Left colon (tissue), 2 donors: ENCODE measurements at regions not wholly inside any gene's neighbourhood (a gene's known extent, or its start where the extent isn't known, plus 50 kb on each side); places are given as distances from the start of the nearest gene placed in this dataset.

Source experiments
- ATAC-seq: fragments of 200-7000 bp; cut with Tn5 transposase; one replicate; pipeline ENCODE4 v1.9.1; 2020; ENCODE audit warnings: mild to moderate bottlenecking, moderate library complexity
- DNase-seq, 2 donors: peaks; one replicate each; pipeline ENCODE4 v3.0.0-alpha.2; 2020
- intact Hi-C, 2 donors: fragments of 100-400 bp; cut with DNase I in 1 of 2; cut with micrococcal nuclease in 1 of 2; formaldehyde crosslinking; loops; one replicate each; pipeline versions ENCODE4 v1.11.2 to v1.14.0; 2022; cut with DNase I, micrococcal nuclease
- donor health status: DM: no; HTN: no; CAD: no.
- donor health status: DM: yes; HTN: yes; CAD: no.

- intact Hi-C loops: no loop called here
- DNase-seq: no peak
- ATAC-seq: no peak
Observed at GRCh38 chr1:65486613-65487012, 66.1 kb downstream of the LEPR start.

DNA sequence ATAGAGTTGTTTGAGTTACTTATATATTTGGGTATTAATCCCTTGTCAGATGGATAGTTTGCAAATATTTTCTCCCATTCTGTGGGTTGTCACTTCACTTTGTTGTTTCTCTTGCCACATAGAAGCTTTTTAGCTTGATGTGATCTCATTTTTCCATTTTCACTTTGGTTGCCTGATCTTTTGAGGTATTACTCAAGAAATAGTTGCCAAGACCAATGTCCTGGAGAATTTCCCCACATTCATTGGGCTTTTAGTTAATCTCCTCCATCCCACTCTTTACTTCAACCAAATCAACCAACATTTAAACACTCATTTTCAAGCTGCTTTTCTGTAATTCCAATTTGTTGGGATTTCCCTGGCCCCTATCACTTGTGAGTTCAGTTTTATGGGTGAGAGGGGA lies 69.0 kb downstream of the LEPR start:
- intact Hi-C loops: no loop called here
- no peak for ATAC-seq
- DNase-seq: no peak

DNA sequence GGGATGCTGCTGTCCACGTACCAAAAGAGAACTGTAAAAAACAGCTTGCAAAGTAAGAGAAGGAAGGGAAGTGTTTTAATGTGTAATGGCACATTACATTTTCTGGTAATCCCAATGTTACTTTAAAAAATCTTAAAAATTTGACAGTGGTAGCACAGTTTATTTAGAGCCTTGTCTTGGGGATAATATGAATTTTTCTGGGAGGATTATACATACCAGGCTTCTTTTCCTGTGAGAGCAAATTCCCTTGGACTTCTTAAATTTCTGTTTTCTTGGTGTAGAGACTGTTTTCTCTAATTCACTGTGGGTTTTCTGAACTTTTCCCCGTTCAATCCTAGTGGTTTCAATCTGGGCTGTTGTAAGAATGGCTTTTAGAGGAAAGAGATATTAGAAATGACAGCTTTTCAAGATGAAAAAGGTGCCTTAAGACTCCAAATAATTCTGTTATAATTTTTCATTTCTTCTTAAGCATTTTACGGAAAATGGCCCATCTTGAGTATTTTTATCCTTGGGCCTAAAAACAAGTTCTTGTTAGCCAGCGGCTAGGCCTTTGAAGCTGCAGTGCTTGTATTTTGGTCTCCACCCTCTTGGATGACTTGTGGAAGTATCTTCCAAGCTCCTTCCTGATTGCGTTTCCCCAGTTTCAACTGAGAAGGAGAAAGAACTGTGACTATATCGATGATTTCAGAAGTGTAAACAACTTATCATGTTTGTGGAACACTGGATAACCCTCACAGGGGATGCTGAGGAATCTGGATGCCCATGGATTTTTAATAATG lies 70.0 kb downstream of the LEPR start:
- intact Hi-C loops: no loop called here
- DNase-seq (no peak), ATAC-seq (no peak)

GRCh38 chr1:65491472-65491871 lies 71.0 kb downstream of the LEPR start:
- intact Hi-C loops: no loop called here
- DNase-seq (no peak), ATAC-seq (no peak)

DNA sequence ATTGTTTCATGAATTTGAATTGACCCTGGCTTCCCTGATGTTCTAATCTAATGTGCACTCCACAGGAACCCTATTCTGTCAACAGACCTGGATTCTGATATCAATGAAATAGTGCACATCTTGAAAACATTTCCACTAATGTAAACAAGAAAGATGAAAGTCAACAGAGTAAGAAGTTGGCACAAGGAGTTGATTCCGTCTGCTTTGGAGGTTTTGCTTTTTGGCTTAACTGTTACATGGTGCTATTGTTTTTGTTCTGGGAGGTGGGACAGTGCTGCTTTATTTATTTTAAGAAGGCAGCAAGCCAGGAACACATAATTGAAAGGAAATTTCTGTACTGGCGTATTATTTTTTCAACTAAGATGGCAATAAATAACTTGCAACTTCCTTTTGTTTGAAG lies 73.3 kb downstream of the LEPR start:
- DNase-seq: no peak

GRCh38 chr1:65494671-65495070 lies 74.2 kb downstream of the LEPR start:
- intact Hi-C loops: no loop called here
- DNase-seq (no peak), ATAC-seq (no peak)

More for the DNA sequence above, 73.3 kb downstream of the LEPR start:
- intact Hi-C loops: no loop called here
- no peak for ATAC-seq

DNA sequence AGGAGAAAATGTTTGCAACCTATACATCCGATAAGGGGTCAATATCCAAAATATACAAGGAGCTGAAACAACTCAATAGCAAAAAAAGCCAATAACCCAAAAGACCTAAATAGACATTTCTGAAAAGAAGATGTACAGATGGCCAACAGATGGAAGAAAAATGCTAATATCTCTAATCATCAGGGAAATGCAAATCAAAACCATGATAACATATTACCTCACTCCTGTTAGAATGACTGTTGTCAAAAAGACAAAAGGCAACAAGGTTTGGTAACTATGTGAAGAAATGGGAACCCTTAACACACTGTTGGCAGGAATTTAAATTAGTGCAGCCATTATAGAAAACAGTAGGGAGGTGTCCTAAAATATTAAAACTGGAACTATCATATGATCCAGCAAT lies 74.7 kb downstream of the LEPR start:
- ATAC-seq (no peak), DNase-seq (no peak)
- intact Hi-C loops: no loop called here

- ATAC-seq (no peak), DNase-seq (no peak)
- intact Hi-C loops: no loop called here
Observed at GRCh38 chr1:65497256-65497830, 76.9 kb downstream of the LEPR start.

- intact Hi-C loops: no loop called here
- DNase-seq (no peak), ATAC-seq (no peak)
Observed at GRCh38 chr1:65503427-65503826, 83.0 kb downstream of the LEPR start.

DNA sequence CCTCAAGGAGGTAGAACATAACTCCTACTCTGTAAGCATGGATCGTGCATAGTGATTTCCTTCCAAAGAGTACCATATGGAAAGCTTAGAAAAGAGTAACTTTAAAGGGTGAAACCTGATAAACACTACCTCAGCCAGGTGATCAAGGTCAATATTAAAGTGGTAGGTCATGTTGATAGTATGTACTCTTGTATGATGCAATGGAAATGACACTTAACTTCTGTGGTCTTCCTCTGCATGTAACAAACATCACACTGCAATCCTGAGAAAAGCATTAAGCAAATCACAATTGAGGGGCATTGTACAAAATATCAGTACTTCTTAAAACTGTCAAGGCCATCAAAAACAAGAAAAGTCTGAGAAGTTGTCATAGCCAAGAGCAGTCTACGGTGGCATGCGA lies 83.8 kb downstream of the LEPR start:
- intact Hi-C loops: no loop called here
- no peak for ATAC-seq
- no peak for DNase-seq

DNA sequence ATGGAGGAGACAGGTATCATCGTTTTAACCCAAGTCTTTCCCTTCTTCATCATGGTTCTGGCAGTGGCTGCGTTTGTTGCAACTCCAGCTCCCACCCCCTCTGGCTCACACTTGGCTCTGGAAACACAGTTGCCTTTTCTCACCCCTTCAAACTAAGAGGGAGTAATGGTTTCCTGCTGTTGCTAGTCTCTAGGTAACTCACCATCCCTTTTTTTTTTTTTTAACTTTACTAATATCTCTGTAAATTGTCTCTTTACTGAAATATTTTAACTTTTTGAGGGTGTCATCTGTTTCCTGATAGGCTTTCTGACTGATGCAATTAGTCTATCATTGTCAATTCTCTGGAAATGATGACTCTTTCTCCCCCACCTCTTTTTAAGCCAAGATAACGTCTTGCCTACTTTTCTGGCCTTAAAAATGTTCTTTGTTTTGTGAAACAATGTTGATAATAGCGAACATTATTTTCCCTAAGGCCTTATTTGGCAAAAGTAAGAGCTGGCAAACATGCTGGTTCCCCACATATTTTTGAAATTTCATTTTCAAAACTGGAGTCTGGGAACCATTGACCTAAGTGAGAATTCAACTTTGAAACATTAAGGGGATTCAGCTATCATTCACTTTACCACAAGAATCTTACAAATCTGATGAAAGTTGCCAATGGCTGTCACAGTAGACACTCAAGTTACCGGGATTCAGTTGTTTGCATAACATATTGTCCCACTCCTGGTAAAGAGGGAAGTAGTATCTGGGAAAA lies 85.3 kb downstream of the LEPR start:
- no peak for ATAC-seq
- DNase-seq: no peak

DNA sequence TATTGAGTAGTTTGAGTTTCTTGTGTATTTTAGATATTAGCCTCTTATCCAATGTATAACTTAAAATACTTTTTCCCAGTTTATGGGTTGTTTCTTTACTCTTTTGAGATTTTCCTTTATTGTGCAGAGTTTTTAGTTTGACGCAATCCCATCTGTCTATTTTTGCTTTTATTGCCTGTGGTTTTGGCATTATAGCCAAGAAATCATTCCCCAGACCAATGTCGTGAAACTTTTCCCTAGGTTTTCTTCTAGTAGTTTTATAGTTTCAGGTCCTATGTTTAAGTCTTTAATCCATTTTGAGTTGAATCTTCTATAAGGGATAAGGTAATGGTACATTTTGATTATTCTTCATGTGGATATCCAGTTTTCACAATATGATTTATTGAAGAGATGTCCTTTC lies 87.6 kb downstream of the LEPR start:
- DNase-seq (no peak), ATAC-seq (no peak)
- intact Hi-C loops: no loop called here

More for the DNA sequence above, 85.3 kb downstream of the LEPR start:
- intact Hi-C loops: no loop called here

DNA sequence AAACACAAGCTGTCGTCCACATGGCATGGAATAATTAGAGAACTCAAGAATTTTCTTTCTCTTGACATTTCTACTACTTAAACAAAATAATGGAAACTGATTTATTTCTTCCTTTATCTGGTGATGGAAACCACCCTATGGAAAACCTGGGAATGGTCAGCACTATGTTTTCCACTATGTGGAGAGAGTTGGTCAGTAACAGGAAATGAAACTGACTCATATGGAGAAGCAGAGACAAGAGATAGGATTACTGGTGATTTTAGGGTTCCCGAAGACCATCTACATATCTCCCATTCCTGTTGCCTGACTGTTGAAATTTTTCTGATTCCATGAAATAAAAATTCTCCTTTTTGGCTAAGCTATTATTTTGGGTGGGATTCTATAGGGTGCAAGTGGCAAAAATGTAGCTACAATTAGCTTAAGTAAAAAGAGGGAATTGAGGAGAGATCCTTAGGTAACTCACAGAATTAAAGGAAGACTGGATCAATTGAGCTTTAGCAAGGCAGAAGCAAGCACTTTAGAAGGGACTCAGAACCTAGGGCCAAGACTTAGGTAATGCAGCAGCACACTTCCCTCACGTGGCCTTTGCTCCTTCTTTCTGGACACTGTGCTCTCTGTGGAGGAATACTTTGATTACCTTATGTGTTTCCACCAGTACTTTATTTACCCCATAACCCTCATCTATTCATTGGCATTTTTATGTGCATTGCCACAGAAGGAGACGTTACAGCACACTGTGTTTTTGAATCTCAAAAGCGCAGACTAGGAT lies 89.6 kb downstream of the LEPR start:
- intact Hi-C loops: no loop called here

DNA sequence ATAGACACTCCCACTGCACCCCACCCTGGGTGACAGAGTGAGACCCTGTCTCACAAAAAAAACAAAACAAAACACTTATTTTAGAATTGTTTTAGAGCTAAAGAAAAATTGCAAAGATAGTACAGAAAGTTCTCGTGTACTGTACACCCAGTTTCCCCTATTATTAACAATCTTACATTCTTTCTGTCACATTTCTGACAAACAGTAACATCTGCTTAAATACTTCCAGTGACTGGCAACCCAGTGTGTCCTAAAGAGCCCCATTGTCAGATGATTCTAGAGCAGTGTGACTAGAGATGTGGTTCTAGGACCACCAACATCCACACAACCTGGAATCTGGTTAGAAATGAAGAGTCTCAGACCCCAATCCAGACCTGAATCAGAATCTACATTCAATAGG lies 90.5 kb downstream of the LEPR start:
- ATAC-seq (no peak), DNase-seq (no peak)
- intact Hi-C loops: no loop called here

More for the DNA sequence above, 89.6 kb downstream of the LEPR start:
- DNase-seq: no peak
- no peak for ATAC-seq

DNA sequence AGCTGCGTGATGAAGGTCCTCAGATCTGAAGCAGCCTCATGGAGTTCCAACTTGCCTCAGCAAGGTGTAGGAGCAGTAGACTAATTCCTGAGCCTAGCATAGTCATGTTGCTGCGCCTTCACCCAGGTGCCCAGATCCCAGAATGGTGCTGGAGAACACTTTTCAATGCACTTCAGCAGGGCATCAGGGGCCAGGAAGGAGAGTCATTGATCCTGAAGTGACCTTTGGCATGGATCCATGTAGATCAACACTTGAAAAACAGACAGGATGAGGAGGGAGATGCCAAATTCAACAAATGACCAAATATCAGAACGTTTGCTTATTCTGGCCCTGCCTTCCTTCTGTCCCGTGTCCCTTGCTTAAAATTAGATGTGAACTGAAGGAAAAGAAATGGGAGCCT lies 91.9 kb downstream of the LEPR start:
- no peak for DNase-seq
- ATAC-seq: no peak
- intact Hi-C loops: no loop called here

GRCh38 chr1:65512967-65513780 lies 92.7 kb downstream of the LEPR start:
- DNase-seq (no peak), ATAC-seq (no peak)
- intact Hi-C loops: no loop called here

GRCh38 chr1:65514041-65514440 lies 93.6 kb downstream of the LEPR start:
- no peak for DNase-seq
- intact Hi-C loops: no loop called here
- no peak for ATAC-seq

DNA sequence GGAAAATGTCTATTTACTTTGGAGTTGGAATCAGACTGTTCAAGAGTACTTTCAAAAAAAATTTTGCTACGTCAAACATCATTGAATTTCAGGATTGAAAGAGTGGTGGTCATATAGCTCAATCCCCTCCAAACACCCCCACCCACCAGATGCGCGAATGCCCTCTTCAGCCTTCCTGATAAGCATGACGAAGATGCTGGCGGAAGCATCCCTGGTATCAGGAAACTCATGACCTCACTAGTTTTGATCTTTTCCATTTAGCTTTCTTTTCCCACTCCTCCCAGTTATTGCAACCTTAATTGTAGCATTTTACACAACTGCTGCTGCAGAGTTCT lies 104.4 kb downstream of the LEPR start:
- intact Hi-C loops: no loop called here
- DNase-seq: no peak
- no peak for ATAC-seq
